Kidney (tissue), 13 donors: ENCODE measurements at regions not wholly inside any gene's neighbourhood (a gene's known extent, or its start where the extent isn't known, plus 50 kb on each side); places are given as distances from the start of the nearest gene placed in this dataset.
A peak's percentile ranks its signal among the peaks of the same experiment; 100 is the strongest.

ENCODE experiments used
- DNase-seq, 5 donors: peaks; one replicate each; pipeline ENCODE4 v3.0.0-alpha.2; 2013 to 2020
- FAIRE-seq: peaks from 2 replicates; lab custom pipeline; 2012; peaks lifted over from hg19 to GRCh38; lab: Jason Lieb, UNC
- H3K27ac ChIP-seq, 2 donors: one replicate each; pipeline ENCODE4 v1.7.0; 2013; ENCODE audit warnings: low read depth in 2 of 2, low read length in 2 of 2, inconsistent platforms in 1 of 2
- H3K27me3 ChIP-seq: one replicate; pipeline ENCODE4 v1.7.1; 2013; ENCODE audit warnings: low read length, inconsistent platforms; ENCODE audit not compliant: control insufficient read depth, insufficient read depth
- H3K36me3 ChIP-seq, 3 donors: one replicate each; pipeline versions ENCODE4 v1.7.0 to v1.7.1; 2013; ENCODE audit warnings: low read length in 3 of 3, control low read depth in 1 of 3, inconsistent platforms in 1 of 3; ENCODE audit not compliant: insufficient read depth in 3 of 3, control insufficient read depth in 2 of 3
- H3K4me1 ChIP-seq, 3 donors: one replicate each; pipeline versions ENCODE4 v1.7.0 to v1.7.1; 2013; ENCODE audit warnings: low read length in 3 of 3, inconsistent platforms in 1 of 3, low read depth in 1 of 3; ENCODE audit not compliant: control insufficient read depth in 2 of 3, insufficient read depth in 2 of 3
- H3K4me3 ChIP-seq, 3 donors: one replicate each; pipeline versions ENCODE4 v1.7.0 to v1.8.1; 2013; ENCODE audit warnings: low read length in 3 of 3, control low read depth in 1 of 3, inconsistent platforms in 1 of 3
- H3K9ac ChIP-seq, 3 donors: one replicate each; pipeline versions ENCODE4 v1.7.0 to v1.7.1; 2013; ENCODE audit warnings: low read length in 3 of 3, control low read depth in 1 of 3, inconsistent platforms in 1 of 3
- H3K9me3 ChIP-seq, 3 donors: one replicate each; pipeline versions ENCODE4 v1.7.0 to v1.7.1; 2013; ENCODE audit warnings: low read length in 3 of 3, control low read depth in 1 of 3, inconsistent platforms in 1 of 3; ENCODE audit not compliant: control insufficient read depth in 2 of 3, insufficient read depth in 1 of 3
- intact Hi-C: fragments of 100-400 bp; cut with DNase I; formaldehyde crosslinking; loops from one replicate; pipeline ENCODE4 v1.11.1; 2022
- TF ChIP-seq, protein P1 (sequence below): IDR thresholded peaks from 3 replicates; pipeline ENCODE4 v1.5.1; 2012; ENCODE audit warnings: mild to moderate bottlenecking, moderate library complexity, borderline replicate concordance; ENCODE audit not compliant: insufficient read depth; ENCODE audit errors: extremely low read depth
- donor health status: control.
- donor health status: control.
- donor health status: control.
- donor health status: control.
- donor health status: control.
- donor health status: DM: yes; HTN: yes; CAD: no.
- donor health status: Normal renal cell carcinoma (clear cell type).

- H3K4me1 ChIP-seq: no peaks in the 10 kb centered on the region
These were observed 81.3 kb upstream of the COL21A1 start for GRCh38 chr6:56328728-56329090.

GRCh38 chr6:56327946-56328727 lies 80.8 kb upstream of the COL21A1 start:
- no peak overlapping the region for H3K27ac ChIP-seq
- H3K36me3 ChIP-seq: no peaks in the 10 kb centered on the region
- FAIRE-seq (no peak), DNase-seq (peak in 2 of 5 donors; percentile 29 to 59)
- H3K4me3 ChIP-seq: no peak overlapping the region
- intact Hi-C loops: no loop called here
- no peaks in the 10 kb centered on the region for H3K4me1 ChIP-seq
- H3K9ac ChIP-seq: no peak overlapping the region
- H3K27me3 ChIP-seq: no peaks in the 10 kb centered on the region
- no peaks in the 10 kb centered on the region for H3K9me3 ChIP-seq
- TF ChIP-seq, protein P1, sequence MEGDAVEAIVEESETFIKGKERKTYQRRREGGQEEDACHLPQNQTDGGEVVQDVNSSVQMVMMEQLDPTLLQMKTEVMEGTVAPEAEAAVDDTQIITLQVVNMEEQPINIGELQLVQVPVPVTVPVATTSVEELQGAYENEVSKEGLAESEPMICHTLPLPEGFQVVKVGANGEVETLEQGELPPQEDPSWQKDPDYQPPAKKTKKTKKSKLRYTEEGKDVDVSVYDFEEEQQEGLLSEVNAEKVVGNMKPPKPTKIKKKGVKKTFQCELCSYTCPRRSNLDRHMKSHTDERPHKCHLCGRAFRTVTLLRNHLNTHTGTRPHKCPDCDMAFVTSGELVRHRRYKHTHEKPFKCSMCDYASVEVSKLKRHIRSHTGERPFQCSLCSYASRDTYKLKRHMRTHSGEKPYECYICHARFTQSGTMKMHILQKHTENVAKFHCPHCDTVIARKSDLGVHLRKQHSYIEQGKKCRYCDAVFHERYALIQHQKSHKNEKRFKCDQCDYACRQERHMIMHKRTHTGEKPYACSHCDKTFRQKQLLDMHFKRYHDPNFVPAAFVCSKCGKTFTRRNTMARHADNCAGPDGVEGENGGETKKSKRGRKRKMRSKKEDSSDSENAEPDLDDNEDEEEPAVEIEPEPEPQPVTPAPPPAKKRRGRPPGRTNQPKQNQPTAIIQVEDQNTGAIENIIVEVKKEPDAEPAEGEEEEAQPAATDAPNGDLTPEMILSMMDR: no peak

More at GRCh38 chr6:56328728-56329090, 81.3 kb upstream of the COL21A1 start:
- intact Hi-C loops: no loop called here
- no peaks in the 10 kb centered on the region for H3K9me3 ChIP-seq
- H3K9ac ChIP-seq: no peak overlapping the region
- H3K27ac ChIP-seq: no peak overlapping the region
- no peaks in the 10 kb centered on the region for H3K36me3 ChIP-seq
- H3K27me3 ChIP-seq: no peaks in the 10 kb centered on the region
- peak in 2 of 5 donors; percentile 17 to 51 for DNase-seq
- TF ChIP-seq, protein P1: no peak
- no peak for FAIRE-seq
- H3K4me3 ChIP-seq: no peak overlapping the region

GRCh38 chr6:56324396-56324795 lies 77.0 kb upstream of the COL21A1 start:
- Histone ChIP-seq H3K36me3 (no peaks in the 10 kb centered on the region), H3K27ac (no peak overlapping the region), H3K4me3 (no peak overlapping the region), H3K4me1 (no peaks in the 10 kb centered on the region), H3K9me3 (no peaks in the 10 kb centered on the region), H3K9ac (no peak overlapping the region), H3K27me3 (no peaks in the 10 kb centered on the region)
- intact Hi-C loops: no loop called here
- TF ChIP-seq, protein P1: no peak
- DNase-seq: no peak
- FAIRE-seq: no peak

DNA sequence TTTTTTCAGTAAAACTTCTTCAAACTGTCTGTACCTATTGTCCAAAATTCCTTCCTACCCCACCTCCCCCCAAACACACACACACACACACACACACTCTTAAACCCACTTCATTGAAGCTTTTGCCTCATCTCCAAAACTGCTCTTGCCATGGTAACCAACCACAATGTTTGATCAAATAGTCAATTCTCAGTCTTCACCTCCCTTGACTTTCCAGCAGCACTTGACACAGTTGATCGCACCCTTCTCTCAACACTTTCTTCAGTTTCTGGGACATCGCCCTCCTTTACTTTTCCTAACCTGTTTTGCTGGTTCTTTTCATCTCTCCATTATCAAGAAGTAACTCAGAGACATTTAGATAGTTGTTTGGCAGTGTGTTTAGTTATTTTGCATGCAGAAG lies 71.5 kb upstream of the COL21A1 start:
- H3K9me3 ChIP-seq: no peaks in the 10 kb centered on the region
- no peak overlapping the region for H3K27ac ChIP-seq
- FAIRE-seq (no peak), DNase-seq (no peak)
- H3K36me3 ChIP-seq: no peaks in the 10 kb centered on the region
- no peak overlapping the region for H3K9ac ChIP-seq
- H3K4me1 ChIP-seq: no peaks in the 10 kb centered on the region
- no peak overlapping the region for H3K4me3 ChIP-seq
- intact Hi-C loops: no loop called here
- TF ChIP-seq, protein P1: no peak
- H3K27me3 ChIP-seq: no peaks in the 10 kb centered on the region
